Brain microvascular endothelial cell (primary cell): ENCODE measurements at regions not wholly inside any gene's neighbourhood (a gene's known extent, or its start where the extent isn't known, plus 50 kb on each side); places are given as distances from the start of the nearest gene placed in this dataset.

Experiments
- DNase-seq: peaks from one replicate; pipeline ENCODE4 v3.0.0-alpha.2; 2020
- H3K27ac ChIP-seq: fragments of 250-450 bp; sonication (Bioruptor Pico); 2 replicates; pipeline ENCODE4 v1.5.1; 2020; ENCODE audit warnings: mild to moderate bottlenecking, moderate library complexity
- H3K27me3 ChIP-seq: fragments of 250-450 bp; sonication (Bioruptor Pico); replicated peaks from 2 replicates; pipeline ENCODE4 v1.5.1; 2020; ENCODE audit warnings: mild to moderate bottlenecking
- H3K36me3 ChIP-seq: fragments of 250-450 bp; sonication (Bioruptor Pico); replicated peaks from 2 replicates; pipeline ENCODE4 v1.5.1; 2020; ENCODE audit warnings: mild to moderate bottlenecking
- H3K4me3 ChIP-seq: 2 replicates; pipeline ENCODE4 v1.5.1; 2011; ENCODE audit warnings: low read depth, mild to moderate bottlenecking, control low read depth, low read length, moderate library complexity
- in situ Hi-C: cut with HindIII; loops from 2 replicates; pipeline ENCODE4 v1.10.0; 2017; ENCODE audit warnings: low sequenced_read_pairs, low pct_ligation_motif_present
- TF ChIP-seq, protein P1 (sequence below): IDR thresholded peaks from 2 replicates; pipeline ENCODE4 v1.5.1; 2011; ENCODE audit warnings: low read depth, mild to moderate bottlenecking, moderate library complexity, low read length, control low read depth, inconsistent platforms; ENCODE audit errors: missing control alignments

GRCh38 chr10:128713471-128713870 is 587.2 kb upstream of the MKI67 start:
- Histone ChIP-seq H3K36me3 (no peaks in the 10 kb centered on the region), H3K27ac (no peak overlapping the region), H3K4me3 (no peak overlapping the region), H3K27me3 (no peaks in the 10 kb centered on the region)
- no peak for DNase-seq
- in situ Hi-C loops, result no loop called here
- TF ChIP-seq, protein P1, sequence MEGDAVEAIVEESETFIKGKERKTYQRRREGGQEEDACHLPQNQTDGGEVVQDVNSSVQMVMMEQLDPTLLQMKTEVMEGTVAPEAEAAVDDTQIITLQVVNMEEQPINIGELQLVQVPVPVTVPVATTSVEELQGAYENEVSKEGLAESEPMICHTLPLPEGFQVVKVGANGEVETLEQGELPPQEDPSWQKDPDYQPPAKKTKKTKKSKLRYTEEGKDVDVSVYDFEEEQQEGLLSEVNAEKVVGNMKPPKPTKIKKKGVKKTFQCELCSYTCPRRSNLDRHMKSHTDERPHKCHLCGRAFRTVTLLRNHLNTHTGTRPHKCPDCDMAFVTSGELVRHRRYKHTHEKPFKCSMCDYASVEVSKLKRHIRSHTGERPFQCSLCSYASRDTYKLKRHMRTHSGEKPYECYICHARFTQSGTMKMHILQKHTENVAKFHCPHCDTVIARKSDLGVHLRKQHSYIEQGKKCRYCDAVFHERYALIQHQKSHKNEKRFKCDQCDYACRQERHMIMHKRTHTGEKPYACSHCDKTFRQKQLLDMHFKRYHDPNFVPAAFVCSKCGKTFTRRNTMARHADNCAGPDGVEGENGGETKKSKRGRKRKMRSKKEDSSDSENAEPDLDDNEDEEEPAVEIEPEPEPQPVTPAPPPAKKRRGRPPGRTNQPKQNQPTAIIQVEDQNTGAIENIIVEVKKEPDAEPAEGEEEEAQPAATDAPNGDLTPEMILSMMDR, result no peak

DNA sequence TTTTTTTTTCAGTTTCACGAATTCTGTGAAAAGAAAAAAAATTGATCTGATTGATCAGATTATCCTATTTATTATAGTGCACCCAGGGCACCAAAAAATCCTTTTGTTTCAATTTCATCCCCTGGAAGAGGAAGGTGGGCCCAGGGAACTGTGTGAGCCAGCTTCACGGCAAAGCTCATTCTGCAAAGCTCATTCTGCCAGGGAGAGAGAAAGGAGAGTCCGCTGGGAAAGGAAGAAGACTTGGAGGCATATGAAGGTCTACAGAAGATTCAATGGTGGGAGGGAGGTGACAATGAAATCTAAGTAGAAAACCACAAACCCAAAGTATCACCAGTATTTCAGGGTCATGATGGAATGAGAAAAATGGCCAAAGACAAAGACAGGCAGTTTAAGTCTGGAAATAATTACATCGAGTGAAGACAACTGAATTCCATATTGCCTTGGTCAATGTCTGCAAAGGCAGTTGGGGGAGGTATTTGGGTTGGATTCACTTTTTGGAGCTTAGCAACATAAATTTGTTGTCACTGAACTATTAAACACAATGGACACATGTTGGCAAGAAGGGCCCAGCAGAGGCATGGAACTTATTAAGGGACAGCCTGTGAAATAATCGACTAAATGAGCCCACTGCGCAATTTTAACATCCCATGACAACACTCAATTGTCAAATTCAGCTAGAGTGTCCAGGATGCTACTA is 587.8 kb upstream of the MKI67 start:
- TF ChIP-seq, protein P1, result no peak
- Histone ChIP-seq H3K36me3 (no peaks in the 10 kb centered on the region), H3K4me3 (no peak overlapping the region), H3K27me3 (no peaks in the 10 kb centered on the region), H3K27ac (no peak overlapping the region)
- DNase-seq, result no peak
- in situ Hi-C loops, result no loop called here

- Histone ChIP-seq H3K36me3 (no peaks in the 10 kb centered on the region), H3K27me3 (no peaks in the 10 kb centered on the region), H3K4me3 (no peak overlapping the region), H3K27ac (no peak overlapping the region)
- TF ChIP-seq, protein P1, result no peak
- no peak for DNase-seq
- in situ Hi-C loops, result no loop called here
Measured at GRCh38 chr10:128714644-128715415, 588.6 kb upstream of the MKI67 start.

DNA sequence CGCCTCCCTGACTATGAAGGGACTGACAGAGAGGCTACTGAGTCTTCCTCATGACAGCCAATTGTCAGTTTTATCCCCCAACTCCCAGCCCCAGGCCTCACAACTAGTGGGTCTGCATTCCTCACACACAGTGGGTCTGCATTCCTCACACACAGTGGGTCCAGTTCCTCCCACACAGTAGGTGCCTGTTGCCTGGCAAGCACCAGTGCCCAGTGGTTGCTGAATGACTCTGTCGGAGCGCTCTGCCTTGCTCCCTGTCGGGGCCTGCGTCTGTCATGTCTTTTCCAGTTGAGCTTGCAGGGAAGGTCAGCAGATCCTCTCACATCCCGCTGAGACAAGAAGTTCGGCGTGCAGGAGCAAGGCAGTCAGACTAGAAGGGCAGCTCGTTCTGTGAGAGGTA is 590.0 kb upstream of the MKI67 start:
- in situ Hi-C loops, result no loop called here
- no peak for DNase-seq
- Histone ChIP-seq H3K4me3 (no peak overlapping the region), H3K36me3 (no peaks in the 10 kb centered on the region), H3K27ac (no peak overlapping the region), H3K27me3 (no peaks in the 10 kb centered on the region)
- TF ChIP-seq, protein P1, result no peak

- Histone ChIP-seq H3K27ac (no peak overlapping the region), H3K36me3 (no peaks in the 10 kb centered on the region), H3K4me3 (no peak overlapping the region), H3K27me3 (no peaks in the 10 kb centered on the region)
- DNase-seq, result no peak
- TF ChIP-seq, protein P1, result no peak
- in situ Hi-C loops, result no loop called here
Measured at GRCh38 chr10:128721963-128722445, 595.8 kb upstream of the MKI67 start.

GRCh38 chr10:128722947-128723346 is 596.7 kb upstream of the MKI67 start:
- H3K36me3 ChIP-seq, result no peaks in the 10 kb centered on the region
- TF ChIP-seq, protein P1, result no peak
- no peak overlapping the region for H3K27ac ChIP-seq
- no peaks in the 10 kb centered on the region for H3K27me3 ChIP-seq
- no peak overlapping the region for H3K4me3 ChIP-seq
- DNase-seq, result no peak
- in situ Hi-C loops, result no loop called here
